CD4-positive, alpha-beta T cell treated with Interferon gamma for 1 hour (primary cell): ENCODE measurements at regions not wholly inside any gene's neighbourhood (a gene's known extent, or its start where the extent isn't known, plus 50 kb on each side); places are given as distances from the start of the nearest gene placed in this dataset.

Experiments used
- DNase-seq: peaks from one replicate; pipeline ENCODE4 v3.0.0-alpha.2; 2020

DNA sequence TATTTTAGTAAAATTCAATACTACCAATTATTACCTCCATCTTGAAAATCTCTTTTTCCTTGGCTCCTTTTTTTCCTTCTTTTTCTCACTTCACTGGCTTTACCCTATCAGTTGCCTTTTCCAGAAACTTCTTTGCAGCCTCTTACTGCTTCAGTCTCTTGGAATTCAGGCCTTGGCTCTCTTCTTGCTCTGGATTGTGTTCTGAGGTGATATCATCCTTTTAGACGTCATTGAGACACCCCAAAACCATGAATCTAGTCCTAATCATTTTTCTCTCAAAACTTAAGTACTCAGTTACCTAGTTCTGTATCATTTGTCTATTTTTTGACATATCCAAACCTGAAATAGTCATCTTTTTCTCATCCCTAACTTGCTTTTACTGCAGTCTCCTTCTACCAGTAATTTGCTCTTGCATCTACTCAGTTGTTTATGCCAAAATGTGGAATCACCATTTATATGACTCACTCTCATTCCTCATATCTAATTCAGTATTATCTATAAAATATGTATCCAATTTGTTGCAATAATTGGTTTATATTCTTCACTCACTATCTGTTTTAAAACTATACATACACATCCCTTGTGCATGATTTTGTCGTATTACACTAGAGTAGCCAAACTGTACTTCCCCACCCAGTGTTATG, 703.2 kb upstream of the CCDC54 start:
- DNase-seq: no peak

DNA sequence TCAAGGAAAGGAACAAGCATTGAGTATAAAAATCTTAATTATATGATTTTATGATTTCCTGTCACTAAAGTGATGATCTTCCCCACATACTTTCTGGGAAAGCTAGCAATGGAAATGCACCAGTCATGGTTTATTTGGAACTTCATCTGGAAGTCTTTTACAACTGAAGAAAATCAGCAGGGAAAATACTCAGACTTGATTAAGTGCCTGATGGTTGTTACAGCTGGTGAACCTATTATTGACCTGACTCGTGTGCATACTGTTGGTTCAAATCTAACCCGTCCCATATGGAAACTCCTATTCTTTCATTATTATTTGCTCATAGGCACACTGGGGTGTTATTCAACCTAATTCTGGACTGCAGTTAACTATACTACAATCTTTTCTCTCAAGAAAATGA, 701.8 kb upstream of the CCDC54 start:
- DNase-seq: no peak

DNA sequence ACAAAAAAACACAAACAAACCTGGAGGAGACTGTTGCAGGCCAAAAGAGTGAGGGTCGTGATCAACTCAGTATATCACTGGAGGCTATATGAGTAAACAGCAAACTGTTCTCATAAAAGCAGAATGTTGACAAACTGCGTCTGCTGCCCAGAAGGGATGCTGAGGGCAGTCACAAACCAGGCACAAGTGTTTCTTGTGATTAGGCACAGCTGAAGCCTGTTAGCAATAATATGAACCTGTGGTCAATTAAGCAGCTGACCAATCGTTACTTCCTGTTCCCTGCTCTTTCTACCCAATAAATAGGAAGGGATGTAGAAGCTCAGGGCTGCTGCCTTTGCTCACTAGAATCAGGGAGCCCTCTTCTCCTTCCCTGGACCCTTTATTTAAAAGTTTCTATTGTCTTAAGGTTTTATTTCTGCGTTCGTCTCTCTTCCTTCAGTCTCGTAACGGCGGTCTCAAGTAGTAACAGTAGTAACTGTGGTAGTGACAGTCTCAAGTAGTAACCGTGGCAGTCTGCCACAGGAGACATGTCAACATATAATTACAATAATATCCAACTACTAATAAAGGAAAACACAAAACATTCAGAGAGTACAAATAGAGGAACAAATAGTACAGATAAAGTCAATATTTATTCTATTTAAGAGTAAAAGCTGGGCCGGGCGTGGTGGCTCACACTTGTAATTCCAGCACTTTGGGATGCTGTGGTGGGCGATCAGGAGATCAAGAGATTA, 698.4 kb upstream of the CCDC54 start:
- DNase-seq: no peak

DNA sequence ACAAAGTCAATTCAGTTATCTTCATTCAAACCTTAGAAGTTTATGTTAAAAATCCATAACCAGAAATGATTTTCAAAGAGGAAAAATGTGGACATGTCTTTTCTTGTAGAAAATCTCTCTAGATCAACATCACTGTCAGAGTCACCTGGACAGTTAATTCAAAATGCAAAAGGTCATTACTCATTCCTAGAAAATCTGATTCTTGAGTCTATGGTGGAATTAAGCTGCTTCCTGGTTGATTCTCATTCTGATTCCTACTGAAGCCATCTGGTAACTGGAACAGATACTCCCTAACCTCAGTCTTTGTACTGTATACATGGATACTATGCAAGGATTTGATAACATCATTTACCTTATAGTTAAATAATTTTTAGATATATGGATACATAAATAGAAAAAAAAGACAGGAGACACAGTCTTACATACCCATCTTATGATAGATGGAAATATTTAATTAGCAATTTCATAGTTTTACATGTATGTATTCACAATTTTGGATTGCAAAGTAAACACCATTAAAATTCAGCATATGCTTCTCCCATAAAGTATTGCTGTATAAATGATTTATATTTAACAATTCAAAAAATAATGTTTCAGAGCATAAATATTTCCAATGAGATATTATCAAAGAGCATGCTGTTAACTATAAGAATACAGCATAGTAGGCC, 693.2 kb upstream of the CCDC54 start:
- DNase-seq: no peak

DNA sequence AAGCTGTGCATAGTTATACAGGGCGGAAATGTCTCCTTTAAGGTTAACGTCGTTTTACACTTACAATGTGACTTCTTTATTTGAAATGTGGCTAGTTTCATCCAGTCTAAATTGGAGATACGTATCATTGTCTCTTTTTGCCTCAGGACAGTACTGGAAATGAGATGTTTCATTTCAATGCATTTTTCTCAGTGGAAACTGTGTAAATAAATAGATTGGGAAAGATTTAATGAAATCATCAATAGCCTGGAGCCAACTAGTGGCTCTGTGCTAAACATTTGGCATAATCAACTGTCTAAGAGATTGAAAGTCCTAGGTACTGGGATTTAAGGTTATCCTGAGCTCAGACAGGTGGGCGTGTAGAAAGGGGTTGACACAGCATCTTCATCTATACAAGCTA, 691.5 kb upstream of the CCDC54 start:
- DNase-seq: no peak

DNA sequence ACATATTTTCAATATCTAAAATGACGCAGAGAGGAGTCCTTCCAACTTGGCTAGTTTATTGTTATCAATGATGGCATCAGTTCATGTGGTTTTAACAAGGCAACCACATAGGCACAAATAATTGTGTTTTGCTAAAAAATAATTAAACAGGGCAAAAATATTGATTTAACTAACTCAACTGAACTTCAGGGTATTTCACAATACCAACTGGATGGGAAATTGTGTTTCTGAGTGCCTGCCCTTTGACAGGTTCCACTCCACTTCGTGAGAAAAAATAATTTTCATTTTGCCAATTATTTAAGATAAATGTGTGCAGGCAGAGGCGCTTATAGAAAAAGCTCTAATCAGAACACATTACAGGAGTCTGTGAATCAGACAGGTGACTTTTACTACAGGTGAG, 689.3 kb upstream of the CCDC54 start:
- no peak for DNase-seq

DNA sequence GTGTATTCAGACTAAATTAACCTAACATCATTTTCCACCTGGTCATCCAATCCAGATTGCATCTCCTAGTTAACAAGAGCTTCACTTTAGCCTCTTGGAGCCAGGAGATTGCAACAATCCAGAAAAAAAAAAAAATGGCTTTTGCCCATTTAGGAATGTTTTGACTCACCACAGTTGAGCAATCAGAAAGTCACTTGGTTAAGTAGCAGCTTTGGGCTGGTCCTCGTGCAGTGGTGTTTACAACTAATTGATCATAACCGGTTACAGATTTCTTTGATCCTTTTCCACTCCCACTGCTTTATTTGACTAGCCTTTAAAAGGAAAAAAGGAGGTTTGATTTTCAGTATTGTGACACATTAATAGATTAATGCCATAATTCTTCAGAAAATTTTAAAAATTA, 688.8 kb upstream of the CCDC54 start:
- no peak for DNase-seq

DNA sequence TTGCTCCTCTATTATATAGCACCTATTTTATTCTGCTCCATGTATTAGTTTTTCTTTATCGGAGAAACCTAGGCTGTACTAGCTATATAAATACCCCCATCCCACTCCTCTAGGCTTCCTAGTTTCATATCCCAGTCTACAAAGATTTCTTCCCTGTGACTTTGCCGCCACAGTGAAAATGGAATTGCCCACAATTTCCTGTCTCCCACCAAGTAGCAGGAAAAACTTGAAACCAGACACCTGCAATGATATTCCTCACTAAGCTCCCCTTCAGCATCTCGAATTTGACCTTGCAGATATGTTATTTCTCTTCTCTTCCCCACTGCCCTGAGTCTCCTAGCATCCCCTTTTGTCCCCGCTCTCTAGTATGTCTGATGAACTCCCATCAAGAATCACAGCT, 685.8 kb upstream of the CCDC54 start:
- DNase-seq: no peak

DNA sequence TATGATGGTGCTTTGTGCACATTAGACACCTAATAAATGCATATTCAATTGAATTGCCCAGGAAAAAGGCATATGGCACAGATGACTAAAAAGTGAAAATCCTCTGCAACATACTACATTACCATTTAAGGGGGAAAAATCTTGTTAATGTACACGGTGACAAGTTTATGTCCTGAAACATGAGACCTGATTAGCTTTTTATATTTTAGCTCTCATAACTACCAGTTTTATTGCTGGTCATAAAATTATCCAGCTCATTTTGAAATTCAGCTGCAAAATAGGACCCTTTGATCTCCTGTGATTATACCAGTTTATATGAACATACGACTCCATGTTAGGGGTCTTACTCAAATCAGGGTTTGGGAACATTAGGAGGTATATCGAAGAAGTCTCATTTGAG, 684.6 kb upstream of the CCDC54 start:
- DNase-seq: no peak

DNA sequence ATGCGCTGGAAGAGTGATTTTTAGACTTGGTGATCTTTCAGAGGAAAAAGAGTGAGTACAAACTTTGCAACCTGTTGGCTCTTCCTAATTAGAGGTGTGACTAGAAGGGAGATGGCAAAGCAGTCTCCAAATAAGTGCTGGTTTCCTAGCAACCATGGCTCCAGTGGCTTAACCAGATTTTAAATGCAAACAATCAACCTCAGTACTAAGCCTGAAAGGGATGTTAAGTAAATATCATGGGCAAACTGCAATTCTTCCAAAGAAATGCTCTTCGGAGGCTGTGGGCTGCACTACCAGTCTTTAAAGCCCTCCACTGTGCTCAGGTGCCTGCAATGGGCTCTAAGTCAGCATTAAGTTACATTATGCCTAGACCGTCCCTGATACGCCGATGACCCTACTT, 678.1 kb upstream of the CCDC54 start:
- no peak for DNase-seq

DNA sequence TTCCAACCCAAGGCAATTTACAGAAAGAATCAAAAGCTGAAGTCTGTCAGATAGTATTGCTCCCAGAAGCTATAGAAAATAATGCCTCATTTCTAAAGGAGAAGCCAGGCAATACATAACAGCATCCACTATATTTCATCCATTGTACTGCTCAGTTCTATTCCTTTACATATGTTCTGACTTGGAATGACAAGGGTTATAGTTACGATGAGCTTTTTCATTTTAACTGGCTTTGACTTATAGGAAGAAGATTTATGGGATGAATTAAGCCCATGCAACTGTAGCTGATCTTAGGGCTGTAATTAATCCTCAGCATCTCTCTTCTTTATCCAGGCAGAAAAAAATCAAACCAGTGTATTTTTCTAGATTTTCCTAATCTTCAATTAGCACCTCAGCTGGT, 676.3 kb upstream of the CCDC54 start:
- DNase-seq: no peak

DNA sequence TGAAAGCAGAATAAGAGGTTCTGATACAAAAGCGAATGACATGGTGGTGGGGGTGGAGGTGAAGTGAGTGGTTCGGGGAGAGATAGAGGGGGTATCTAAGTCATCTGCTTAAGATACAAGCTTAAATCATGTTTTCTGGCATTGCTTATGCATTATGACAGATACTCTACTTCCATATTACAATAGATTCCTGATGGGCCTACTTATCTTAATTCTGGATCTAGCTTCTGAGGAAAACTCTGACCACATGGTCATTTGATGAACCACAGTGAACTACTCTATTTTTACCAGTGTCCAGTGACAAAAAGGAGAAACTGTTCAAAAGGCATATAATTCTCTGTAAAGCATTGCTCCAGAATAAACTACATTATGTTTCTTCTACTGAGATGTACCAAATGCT, 673.7 kb upstream of the CCDC54 start:
- DNase-seq: no peak

DNA sequence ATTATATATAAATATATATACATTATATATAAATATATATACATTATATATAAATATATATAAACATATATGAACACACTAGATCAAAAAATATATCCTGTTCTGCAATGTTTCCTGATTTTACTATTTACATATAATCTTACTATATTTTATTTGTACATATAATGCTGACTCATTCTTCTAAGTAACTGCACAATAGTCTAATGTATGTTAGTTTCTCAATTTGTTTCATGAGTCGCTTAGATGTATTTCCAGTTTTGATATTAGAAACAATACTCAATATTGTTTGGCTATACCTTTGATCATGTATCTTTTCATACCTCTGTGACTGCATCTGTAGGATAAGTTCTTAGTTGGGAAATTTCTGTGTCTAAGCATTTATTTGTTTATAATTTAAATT, 669.9 kb upstream of the CCDC54 start:
- DNase-seq: no peak

DNA sequence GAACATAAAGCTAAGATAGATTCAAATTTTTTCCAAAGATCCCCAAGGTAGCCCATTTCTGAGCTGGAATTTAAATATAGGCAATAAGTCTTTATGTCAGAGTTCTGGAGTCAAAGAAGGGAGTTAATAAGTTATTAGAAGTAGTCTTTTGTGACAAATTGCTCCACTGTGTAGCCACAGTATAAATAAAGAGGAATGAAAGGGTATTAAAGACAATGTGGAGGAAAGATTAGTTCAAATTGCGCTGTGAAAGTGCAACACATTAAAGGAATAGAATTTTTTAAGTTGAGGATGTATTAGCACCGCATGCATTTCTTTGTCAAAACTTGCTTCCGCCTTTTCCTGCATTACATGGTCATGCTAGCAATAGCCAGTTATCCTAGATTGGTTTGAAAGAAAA, 666.6 kb upstream of the CCDC54 start:
- no peak for DNase-seq

DNA sequence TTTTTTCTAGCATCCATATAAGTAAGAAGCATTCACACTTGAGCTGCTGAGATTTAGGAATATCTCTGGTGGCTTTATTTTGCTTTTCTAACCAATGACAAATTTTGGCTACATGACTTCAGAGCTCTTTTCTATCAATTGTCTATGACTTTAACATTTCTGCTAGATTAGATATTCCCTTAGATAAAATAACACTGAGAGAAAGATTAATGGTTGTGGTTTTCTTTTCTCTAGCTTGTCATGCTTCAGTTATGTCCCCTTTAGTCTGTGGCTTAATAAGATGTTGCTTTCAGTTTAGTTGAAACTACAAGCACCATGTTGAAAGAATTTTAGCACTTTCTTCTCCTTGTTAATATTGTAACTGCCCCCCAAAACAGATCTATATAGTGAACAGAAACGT, 665.6 kb upstream of the CCDC54 start:
- DNase-seq: no peak

DNA sequence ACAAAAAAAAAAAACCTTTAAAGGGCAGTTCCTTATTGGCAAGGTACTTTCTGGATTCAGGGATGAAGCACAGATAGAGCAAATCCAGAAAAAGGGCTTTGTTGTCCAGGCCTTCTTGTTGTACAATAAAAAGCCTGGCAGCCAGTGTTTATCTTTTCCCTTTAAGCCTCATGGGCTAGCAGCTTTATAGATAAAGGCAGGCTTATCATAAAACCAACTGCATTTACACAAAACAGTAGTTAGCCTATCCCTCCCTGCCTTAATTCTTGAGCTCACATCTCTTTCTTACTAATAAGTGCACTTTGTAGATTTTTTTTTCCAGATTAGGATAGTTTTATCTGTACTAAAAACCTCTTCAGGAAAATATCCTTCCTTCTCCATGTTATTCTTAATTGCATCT, 662.8 kb upstream of the CCDC54 start:
- no peak for DNase-seq

DNA sequence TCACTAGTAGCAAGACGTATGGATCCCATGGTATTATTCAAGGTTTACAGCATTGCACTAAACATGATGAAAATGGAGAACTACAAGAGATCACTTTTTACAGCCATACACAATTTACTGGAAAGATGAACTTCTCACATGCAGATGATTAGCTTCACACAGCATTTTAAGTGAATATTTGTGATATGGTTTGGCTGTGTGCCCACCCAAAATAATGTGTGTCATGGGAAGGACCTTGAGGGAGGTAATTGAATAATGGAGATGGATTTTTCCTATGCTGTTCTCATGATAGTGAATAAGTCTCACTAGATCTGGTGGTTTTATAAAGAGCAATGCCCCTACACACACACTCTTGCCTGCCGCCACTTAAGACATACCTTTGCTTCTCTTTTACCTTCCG, 662.0 kb upstream of the CCDC54 start:
- DNase-seq: no peak

DNA sequence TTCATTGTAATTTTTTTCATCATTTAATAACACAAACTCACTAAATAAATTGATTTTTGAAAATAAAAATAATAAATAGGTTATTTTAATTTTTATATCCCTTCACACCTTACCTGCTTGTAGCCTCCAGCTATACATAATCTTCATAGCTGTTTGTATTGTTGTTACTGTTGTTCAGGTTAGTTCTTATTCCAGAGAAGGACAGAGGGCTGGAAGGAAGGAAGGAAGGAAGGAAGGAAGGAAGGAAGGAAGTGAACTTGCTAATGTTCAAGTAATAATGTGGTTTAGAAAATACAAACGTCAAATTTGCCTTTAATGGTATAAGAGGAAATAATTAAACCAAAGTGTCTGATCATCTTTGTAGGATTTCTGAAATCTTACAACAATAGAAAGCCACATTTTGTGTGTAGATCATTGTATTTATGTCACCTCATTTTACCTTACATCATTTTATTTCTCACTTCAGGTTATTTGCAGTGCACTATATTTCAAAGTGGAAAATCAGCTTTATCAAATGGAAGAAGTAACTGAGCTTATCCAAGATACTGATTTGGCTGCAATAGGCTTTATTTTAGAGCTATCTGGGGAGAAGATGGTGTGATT, 660.0 kb upstream of the CCDC54 start:
- no peak for DNase-seq

DNA sequence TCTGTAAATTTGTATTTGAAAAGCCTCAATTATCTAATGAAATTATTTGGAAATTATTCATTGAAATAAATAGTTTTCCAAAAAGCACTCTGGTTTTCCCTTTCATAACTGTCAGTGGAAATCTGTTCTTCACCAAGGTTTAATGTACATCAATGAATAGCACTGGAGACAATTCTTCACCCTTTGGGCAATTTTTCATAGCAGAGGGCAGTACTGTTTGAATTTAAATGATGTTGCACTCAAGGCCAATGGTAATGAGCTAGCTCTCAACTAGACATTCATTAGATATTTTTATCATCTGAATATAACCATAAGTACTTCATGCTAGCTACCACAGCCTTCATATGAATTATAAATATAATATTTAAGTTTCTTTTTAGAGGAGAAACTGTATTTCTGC, 658.2 kb upstream of the CCDC54 start:
- DNase-seq: no peak

DNA sequence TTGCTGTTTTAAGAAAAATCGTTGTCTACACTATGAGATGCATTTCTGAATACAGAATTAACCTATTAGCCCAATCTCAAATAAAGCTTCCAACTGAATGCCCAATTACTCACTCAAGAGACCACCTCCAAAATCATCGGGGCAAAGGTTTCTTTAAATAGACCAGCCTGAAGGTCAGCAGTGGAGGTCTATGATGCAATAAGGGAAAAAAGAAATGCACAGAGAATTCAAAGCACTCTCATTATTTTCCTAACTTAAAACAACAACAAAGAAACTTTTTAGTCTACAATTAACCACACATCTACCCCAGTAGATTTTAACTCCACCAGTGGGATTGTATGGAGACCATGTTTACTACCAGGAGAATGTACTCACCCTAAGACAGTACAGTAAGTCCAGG, 657.7 kb upstream of the CCDC54 start:
- DNase-seq: no peak

DNA sequence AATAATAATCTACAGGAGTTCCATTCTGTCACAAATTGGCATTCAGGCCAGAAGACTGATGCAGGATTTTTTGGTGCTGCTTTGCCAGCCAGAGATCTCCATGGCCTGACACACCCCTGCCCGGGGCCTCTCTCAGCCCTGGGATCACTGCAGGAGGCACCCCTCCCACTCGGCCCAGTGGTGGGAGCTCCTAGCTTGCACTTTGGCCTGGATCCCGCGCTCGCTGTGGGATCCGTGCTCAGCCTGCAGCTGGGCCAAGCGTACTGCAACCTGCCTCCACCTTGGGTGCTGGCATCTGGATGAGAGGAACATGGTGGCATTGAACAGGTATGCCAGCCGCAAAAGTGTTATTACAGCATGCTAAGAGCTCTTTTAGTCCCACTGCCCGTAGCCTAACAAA, 656.7 kb upstream of the CCDC54 start:
- no peak for DNase-seq

DNA sequence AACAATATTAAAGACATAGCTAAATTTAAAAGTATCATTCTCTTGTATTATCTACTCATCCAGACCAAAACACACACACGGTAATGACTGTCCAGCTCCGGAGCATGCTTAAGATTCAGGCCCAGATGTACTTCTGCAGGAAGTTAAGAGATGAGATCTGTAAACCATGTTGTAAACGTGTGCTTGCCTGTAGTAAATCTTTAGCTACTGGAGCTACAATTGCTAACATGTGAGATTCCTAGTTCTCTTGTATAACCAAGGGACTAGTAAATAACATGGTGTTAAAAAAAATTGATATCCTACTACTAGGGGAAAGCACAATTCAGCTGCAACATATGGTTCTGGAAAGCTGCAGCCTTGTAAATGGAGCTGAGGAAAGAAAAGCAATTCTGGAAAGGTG, 651.7 kb upstream of the CCDC54 start:
- DNase-seq: no peak

DNA sequence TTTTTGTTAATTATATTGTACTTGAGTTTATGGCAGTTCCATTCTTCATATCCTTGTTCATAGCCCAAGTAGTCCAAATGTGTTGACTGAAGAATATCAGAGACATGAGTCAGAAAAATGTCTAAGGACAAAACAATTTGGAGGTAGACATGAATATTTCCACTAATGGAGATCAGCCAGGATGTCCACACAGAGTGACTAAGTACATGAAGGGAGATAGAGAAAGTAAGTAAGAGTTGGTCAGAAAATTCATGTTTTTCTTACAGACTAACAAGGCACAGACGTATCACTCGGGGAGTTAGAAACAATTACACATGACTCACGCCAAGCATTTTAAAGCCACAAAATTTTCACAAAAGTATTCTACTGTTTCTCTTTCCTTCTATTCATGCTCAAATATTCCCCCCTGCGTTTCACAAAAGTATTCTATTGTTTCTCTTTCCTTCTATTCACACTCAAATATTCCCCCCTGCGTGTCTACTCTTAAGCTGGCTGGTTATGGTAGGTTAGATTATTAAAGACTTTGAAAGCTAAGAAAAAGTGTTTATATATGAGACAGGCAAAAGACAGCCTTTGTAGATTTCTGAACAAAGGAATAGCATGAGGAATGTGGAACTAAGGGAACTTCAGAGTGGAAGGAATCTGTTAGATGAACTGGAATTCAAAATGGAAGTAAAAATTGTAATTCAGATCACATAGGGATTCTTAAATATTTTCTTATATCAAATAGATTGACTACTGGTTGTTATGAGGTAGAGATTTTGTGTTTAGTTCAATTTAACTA, 648.7 kb upstream of the CCDC54 start:
- DNase-seq: no peak
